Mesendoderm (in vitro differentiated cells): ENCODE measurements at regions not wholly inside any gene's neighbourhood (a gene's known extent, or its start where the extent isn't known, plus 50 kb on each side); places are given as distances from the start of the nearest gene placed in this dataset.

Experiments
- DNase-seq: peaks from one replicate; pipeline ENCODE4 v3.0.0; 2013
- H2AK5ac ChIP-seq: 2 replicates; pipeline ENCODE4 v1.6.1; 2013; ENCODE audit warnings: low read length, inconsistent platforms
- H2BK120ac ChIP-seq: 2 replicates; pipeline ENCODE4 v1.6.1; 2013; ENCODE audit warnings: low read depth, mild to moderate bottlenecking, low read length, moderate library complexity, mixed read lengths
- H2BK15ac ChIP-seq: replicated peaks from 2 replicates; pipeline ENCODE4 v1.6.1; 2013; ENCODE audit warnings: low read depth, mild to moderate bottlenecking, moderate library complexity
- H2BK5ac ChIP-seq: 2 replicates; pipeline ENCODE4 v1.6.1; 2013; ENCODE audit warnings: low read length, inconsistent platforms
- H3K18ac ChIP-seq: 2 replicates; pipeline ENCODE4 v1.6.1; 2013; ENCODE audit warnings: mild to moderate bottlenecking, low read length, mixed read lengths
- H3K23ac ChIP-seq: one replicate; pipeline ENCODE4 v1.6.1; 2013; ENCODE audit warnings: low read length
- H3K27ac ChIP-seq: 2 replicates; pipeline ENCODE4 v1.5.1; 2013; ENCODE audit warnings: low read depth, mild to moderate bottlenecking, inconsistent platforms, low read length, moderate library complexity
- H3K27me3 ChIP-seq: 2 replicates; pipeline ENCODE4 v1.6.1; 2013; ENCODE audit warnings: low read length, control low read depth, mild to moderate bottlenecking, inconsistent platforms; ENCODE audit not compliant: insufficient read depth, poor library complexity
- H3K36me3 ChIP-seq: 2 replicates; pipeline ENCODE4 v1.6.1; 2013; ENCODE audit warnings: low read length, inconsistent platforms; ENCODE audit not compliant: control insufficient read depth, insufficient read depth
- H3K4ac ChIP-seq: one replicate; pipeline ENCODE4 v1.6.1; 2013; ENCODE audit warnings: low read depth, mild to moderate bottlenecking, low read length, moderate library complexity
- H3K4me1 ChIP-seq: 2 replicates; pipeline ENCODE4 v1.6.1; 2013; ENCODE audit warnings: low read depth, low read length, inconsistent platforms; ENCODE audit not compliant: control insufficient read depth
- H3K4me2 ChIP-seq: 2 replicates; pipeline ENCODE4 v1.6.1; 2013; ENCODE audit warnings: low read length
- H3K4me3 ChIP-seq: 2 replicates; pipeline ENCODE4 v1.5.1; 2013; ENCODE audit warnings: mild to moderate bottlenecking, low read length
- H3K56ac ChIP-seq: one replicate; pipeline ENCODE4 v1.6.1; 2013; ENCODE audit warnings: low read length
- H3K79me1 ChIP-seq: 2 replicates; pipeline ENCODE4 v1.6.1; 2013; ENCODE audit warnings: low read length, inconsistent platforms
- H3K79me2 ChIP-seq: 2 replicates; pipeline ENCODE4 v1.6.1; 2013; ENCODE audit warnings: mild to moderate bottlenecking, low read length; ENCODE audit not compliant: control insufficient read depth, insufficient read depth
- H3K9ac ChIP-seq: 2 replicates; pipeline ENCODE4 v1.6.1; 2013; ENCODE audit warnings: low read length, inconsistent platforms
- H4K5ac ChIP-seq: one replicate; pipeline ENCODE4 v1.6.1; 2013; ENCODE audit warnings: low read length
- H4K8ac ChIP-seq: one replicate; pipeline ENCODE4 v1.6.1; 2013; ENCODE audit warnings: low read depth, mild to moderate bottlenecking, control low read depth, low read length, moderate library complexity
- WGBS: extraction: QIAGEN DNeasy Blood & Tissue Kit; methylation state at CpG from one replicate; pipeline ENCODE4 v1.1.7; 2013; ENCODE audit warnings: low lambda C conversion rate, missing lambda C conversion rate; ENCODE audit not compliant: insufficient coverage; ENCODE audit errors: extremely low coverage; 5-methylcytosine and 5-hydroxymethylcytosine counted together

GRCh38 chr6:112804638-112805330, 457.7 kb downstream of the RFPL4B start:
- WGBS = 100% methylated on average over 1 of the region's 6 CpGs
- no peak overlapping the region for H3K4me3 ChIP-seq
- no peak overlapping the region for H2BK120ac ChIP-seq
- H3K79me2 ChIP-seq = no peaks in the 10 kb centered on the region
- H3K4me1 ChIP-seq = no peaks in the 10 kb centered on the region
- no peak overlapping the region for H4K8ac ChIP-seq
- no peaks in the 10 kb centered on the region for H3K79me1 ChIP-seq
- no peak overlapping the region for H3K4me2 ChIP-seq
- no peak overlapping the region for H3K27ac ChIP-seq
- H3K56ac ChIP-seq = no peak overlapping the region
- no peak for DNase-seq
- H3K23ac ChIP-seq = no peak overlapping the region
- no peak overlapping the region for H2BK15ac ChIP-seq
- no peak overlapping the region for H3K4ac ChIP-seq
- no peak overlapping the region for H2BK5ac ChIP-seq
- H3K27me3 ChIP-seq = no peaks in the 10 kb centered on the region
- no peak overlapping the region for H3K18ac ChIP-seq
- no peak overlapping the region for H3K9ac ChIP-seq
- no peak overlapping the region for H2AK5ac ChIP-seq
- H4K5ac ChIP-seq = no peak overlapping the region
- H3K36me3 ChIP-seq = no peaks in the 10 kb centered on the region

- Histone ChIP-seq H3K4ac (no peak overlapping the region), H3K18ac (no peak overlapping the region), H3K4me3 (no peak overlapping the region), H2BK120ac (no peak overlapping the region), H2AK5ac (no peak overlapping the region), H2BK15ac (no peak overlapping the region), H3K36me3 (no peaks in the 10 kb centered on the region), H4K8ac (no peak overlapping the region), H3K9ac (no peak overlapping the region), H3K79me1 (no peaks in the 10 kb centered on the region), H2BK5ac (no peak overlapping the region), H3K79me2 (no peaks in the 10 kb centered on the region), H3K23ac (no peak overlapping the region), H4K5ac (no peak overlapping the region), H3K27me3 (no peaks in the 10 kb centered on the region), H3K4me2 (no peak overlapping the region), H3K4me1 (no peaks in the 10 kb centered on the region), H3K56ac (no peak overlapping the region), H3K27ac (no peak overlapping the region)
- WGBS = no CpG with 5 or more reads among the region's 4 CpGs
- DNase-seq = no peak
Measured at GRCh38 chr6:112806163-112806865, 459.2 kb downstream of the RFPL4B start.

GRCh38 chr6:112821476-112821875, 474.3 kb downstream of the RFPL4B start:
- no peaks in the 10 kb centered on the region for H3K79me2 ChIP-seq
- H3K18ac ChIP-seq = no peak overlapping the region
- no peak overlapping the region for H4K5ac ChIP-seq
- H3K4me1 ChIP-seq = no peaks in the 10 kb centered on the region
- H3K56ac ChIP-seq = no peak overlapping the region
- no peak overlapping the region for H2BK15ac ChIP-seq
- H3K23ac ChIP-seq = no peak overlapping the region
- no peaks in the 10 kb centered on the region for H3K27me3 ChIP-seq
- H2BK120ac ChIP-seq = no peak overlapping the region
- H3K79me1 ChIP-seq = no peaks in the 10 kb centered on the region
- H4K8ac ChIP-seq = no peak overlapping the region
- no peak overlapping the region for H3K4me3 ChIP-seq
- H3K36me3 ChIP-seq = no peaks in the 10 kb centered on the region
- no peak overlapping the region for H3K4me2 ChIP-seq
- H2AK5ac ChIP-seq = no peak overlapping the region
- H2BK5ac ChIP-seq = no peak overlapping the region
- H3K4ac ChIP-seq = no peak overlapping the region
- no peak for DNase-seq
- no peak overlapping the region for H3K9ac ChIP-seq
- WGBS = no CpG with 5 or more reads among the region's 1 CpG
- no peak overlapping the region for H3K27ac ChIP-seq

- H4K5ac ChIP-seq = no peak overlapping the region
Measured at GRCh38 chr6:112822769-112823168, 475.6 kb downstream of the RFPL4B start.

GRCh38 chr6:112827793-112828192, 480.7 kb downstream of the RFPL4B start:
- no peak overlapping the region for H2BK15ac ChIP-seq
- H3K4me3 ChIP-seq = no peak overlapping the region
- no peaks in the 10 kb centered on the region for H3K27me3 ChIP-seq
- H3K56ac ChIP-seq = no peak overlapping the region
- no peak overlapping the region for H3K9ac ChIP-seq
- H3K79me2 ChIP-seq = no peaks in the 10 kb centered on the region
- no peak overlapping the region for H3K4ac ChIP-seq
- no peak overlapping the region for H4K5ac ChIP-seq
- H3K23ac ChIP-seq = no peak overlapping the region
- H3K79me1 ChIP-seq = no peaks in the 10 kb centered on the region
- H3K4me2 ChIP-seq = no peak overlapping the region
- no peak overlapping the region for H3K27ac ChIP-seq
- H2BK5ac ChIP-seq = no peak overlapping the region
- no peak overlapping the region for H2BK120ac ChIP-seq
- WGBS = no CpG with 5 or more reads among the region's 2 CpGs
- H4K8ac ChIP-seq = no peak overlapping the region
- no peak overlapping the region for H2AK5ac ChIP-seq
- H3K4me1 ChIP-seq = no peaks in the 10 kb centered on the region
- no peak overlapping the region for H3K18ac ChIP-seq
- DNase-seq = no peak
- no peaks in the 10 kb centered on the region for H3K36me3 ChIP-seq

More at GRCh38 chr6:112822769-112823168, 475.6 kb downstream of the RFPL4B start:
- no peaks in the 10 kb centered on the region for H3K79me2 ChIP-seq
- no peak overlapping the region for H3K4me2 ChIP-seq
- H3K56ac ChIP-seq = no peak overlapping the region
- no peak overlapping the region for H2BK120ac ChIP-seq
- no peak for DNase-seq
- no peak overlapping the region for H4K8ac ChIP-seq
- no peak overlapping the region for H3K4me3 ChIP-seq
- no peak overlapping the region for H3K23ac ChIP-seq
- H3K27ac ChIP-seq = no peak overlapping the region
- no peak overlapping the region for H3K9ac ChIP-seq
- H2BK15ac ChIP-seq = no peak overlapping the region
- WGBS = no CpG with 5 or more reads among the region's 2 CpGs
- H3K18ac ChIP-seq = no peak overlapping the region
- no peak overlapping the region for H2BK5ac ChIP-seq
- H3K4me1 ChIP-seq = no peaks in the 10 kb centered on the region
- no peak overlapping the region for H3K4ac ChIP-seq
- H3K27me3 ChIP-seq = no peaks in the 10 kb centered on the region
- no peaks in the 10 kb centered on the region for H3K79me1 ChIP-seq
- no peaks in the 10 kb centered on the region for H3K36me3 ChIP-seq
- no peak overlapping the region for H2AK5ac ChIP-seq
